HK-2 (cell line): ENCODE measurements at regions not wholly inside any gene's neighbourhood (a gene's known extent, or its start where the extent isn't known, plus 50 kb on each side); places are given as distances from the start of the nearest gene placed in this dataset.
"Not testable (repeated sequence)": the region's sequence is repeated elsewhere in the genome, so short reads cannot be mapped to it uniquely, and the experiment has no call there.

Source experiments
- DNase-seq: peaks from one replicate; pipeline ENCODE4 v3.0.0-alpha.2; 2018; ENCODE audit not compliant: unreplicated experiment

DNA sequence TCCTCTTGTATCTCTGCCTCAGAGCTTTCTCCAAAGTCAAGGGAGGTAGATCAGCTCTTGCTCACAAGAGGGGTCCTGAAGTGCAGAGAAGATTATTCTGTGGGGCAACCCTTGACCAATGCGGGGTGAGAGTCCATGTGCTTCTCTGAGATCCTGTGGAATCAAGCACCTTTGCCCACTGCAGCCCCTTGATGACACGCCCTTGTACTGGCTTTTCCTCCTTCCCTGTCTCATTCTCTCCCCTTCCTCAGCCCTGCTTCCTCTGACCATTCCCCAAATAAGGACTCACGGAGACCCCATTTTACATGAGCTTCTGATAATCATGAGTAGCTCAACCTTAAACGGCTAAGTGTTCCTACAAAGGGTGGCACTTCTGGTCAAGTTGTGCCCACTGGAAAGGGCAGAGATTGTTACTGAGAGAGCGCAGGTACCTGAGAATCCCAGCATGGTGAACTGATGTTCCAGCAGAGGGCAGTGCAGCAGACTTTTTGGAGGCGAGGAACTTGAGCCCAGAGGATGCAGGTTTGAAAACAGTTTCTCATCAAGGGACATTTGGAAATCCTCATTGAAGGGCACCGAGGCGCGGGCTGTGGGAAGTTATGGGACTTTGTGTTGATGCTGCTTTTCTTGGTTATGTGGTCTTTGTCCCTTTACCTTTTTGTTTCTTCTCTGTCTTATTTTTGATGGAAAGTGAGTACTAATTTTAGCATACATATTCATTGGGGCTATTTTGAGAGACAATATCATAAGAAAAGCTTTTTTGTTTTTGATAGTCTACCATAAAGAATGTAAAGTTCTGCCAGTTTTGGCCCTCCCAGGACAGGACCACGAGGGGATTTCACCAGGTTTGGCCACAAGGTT lies 201.3 kb downstream of the RBM46 start:
- peak; percentile 51 for DNase-seq

DNA sequence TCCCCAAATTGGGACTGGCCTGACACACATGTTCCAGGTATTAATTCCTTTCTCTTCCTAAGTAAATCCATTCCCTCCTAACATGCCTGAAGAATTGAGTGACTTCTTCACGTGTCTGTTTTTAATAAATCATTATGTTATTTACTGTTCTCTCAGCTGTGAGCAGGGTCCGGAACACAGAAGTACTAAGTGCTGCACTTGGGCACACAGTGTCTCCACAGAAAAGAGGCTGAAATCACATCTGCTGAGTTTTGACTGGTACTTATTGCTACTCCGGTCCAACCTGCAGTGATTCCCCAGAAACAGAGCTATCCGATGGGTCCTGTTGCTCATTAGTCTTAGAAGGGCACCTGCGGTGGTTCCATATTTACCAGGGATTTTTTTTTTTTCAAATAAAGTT lies 202.6 kb downstream of the RBM46 start:
- no peak for DNase-seq

DNA sequence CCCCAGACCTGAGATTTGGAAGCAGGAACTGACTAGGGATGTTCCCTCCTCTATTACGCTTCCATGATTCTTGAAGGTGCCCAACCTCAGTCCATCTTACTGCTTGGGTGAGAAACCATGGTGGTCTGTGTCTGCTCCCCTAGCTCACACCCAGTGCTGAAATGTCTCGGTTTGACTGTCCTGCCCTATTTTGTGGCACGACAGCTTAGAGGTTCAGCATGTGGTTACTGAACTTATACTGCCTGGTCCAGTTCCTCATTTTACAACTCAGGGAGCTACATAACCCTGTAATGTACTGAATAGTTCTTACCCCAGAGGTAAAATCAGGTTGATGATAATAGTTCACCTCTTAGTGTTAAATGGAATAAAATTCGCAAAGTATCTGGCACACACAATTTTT lies 203.1 kb downstream of the RBM46 start:
- DNase-seq = no peak

DNA sequence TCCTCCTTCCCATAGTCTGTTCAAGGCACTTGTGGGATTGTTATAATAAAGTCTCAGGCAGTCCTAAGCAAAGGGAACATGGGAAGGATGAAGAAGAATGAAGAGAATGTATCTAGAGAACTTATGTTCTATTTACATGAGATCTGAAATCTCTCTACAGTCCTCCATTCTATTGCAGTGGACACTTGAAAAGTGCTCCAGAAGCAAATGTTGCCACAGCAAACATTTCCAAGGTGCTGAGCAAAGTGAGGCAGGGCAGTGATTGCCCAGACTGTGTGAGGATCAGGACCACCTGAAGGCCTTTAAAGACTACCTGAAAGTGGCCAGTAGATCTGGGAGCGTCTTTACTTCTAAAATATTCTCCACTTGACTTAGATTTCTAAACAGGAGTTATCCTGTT lies 203.5 kb downstream of the RBM46 start:
- no peak for DNase-seq

DNA sequence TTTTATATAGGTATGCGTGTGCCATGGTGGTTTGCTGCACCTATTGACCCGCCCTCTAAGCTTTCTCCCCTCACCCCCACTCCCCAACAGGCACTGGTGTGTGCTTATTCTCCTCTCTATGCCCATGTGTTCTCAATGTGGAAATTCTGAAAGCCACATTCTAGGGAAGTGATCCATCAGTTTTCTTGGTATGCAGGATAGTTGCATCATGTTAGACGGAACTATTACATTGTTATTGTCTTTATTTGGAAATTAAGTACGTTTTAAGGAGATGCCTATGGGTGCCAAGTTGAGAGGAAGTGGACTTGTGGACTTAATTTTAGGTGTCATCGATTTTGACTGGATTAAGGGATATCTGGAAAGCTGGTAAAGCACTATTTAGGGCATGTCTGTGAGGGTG lies 204.6 kb downstream of the RBM46 start:
- no peak for DNase-seq

DNA sequence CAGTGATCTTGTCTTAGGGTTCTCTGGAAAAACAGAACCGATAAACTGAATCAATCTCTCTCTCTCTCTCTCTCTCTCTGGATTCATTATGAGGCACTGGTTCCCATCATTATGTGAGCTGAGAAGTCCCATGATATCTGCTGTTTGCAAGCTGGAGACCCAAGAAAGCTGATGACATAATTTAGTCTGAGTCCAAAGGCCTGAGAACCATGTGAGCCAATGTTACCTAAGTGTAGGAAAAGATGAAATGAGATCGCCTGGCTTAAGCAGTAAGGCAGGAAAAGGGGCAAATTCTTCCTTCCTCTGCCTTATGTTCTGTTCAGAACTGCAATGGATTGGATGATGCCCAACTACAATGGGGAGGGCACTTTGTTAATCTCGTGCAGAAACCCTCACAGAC lies 207.4 kb downstream of the RBM46 start:
- no peak for DNase-seq

DNA sequence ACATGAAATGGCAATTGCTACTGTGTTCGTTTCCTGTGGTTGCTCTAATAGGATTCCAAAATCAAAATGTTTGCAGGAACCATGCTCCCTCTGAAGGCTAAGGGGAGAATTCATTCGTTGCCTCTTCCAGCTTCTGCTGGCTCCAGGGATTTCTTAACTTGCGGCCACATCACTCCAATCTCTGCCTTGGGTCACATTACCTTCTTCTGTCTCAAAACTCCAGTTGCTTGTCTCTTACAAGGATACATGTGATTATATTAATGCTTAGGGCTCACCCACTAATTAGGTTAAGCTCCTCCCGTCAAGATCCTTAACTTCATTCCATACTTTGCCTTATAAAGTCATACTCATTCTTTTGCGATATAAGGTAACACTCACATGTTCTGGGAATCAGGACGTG lies 208.4 kb downstream of the RBM46 start:
- no peak for DNase-seq

DNA sequence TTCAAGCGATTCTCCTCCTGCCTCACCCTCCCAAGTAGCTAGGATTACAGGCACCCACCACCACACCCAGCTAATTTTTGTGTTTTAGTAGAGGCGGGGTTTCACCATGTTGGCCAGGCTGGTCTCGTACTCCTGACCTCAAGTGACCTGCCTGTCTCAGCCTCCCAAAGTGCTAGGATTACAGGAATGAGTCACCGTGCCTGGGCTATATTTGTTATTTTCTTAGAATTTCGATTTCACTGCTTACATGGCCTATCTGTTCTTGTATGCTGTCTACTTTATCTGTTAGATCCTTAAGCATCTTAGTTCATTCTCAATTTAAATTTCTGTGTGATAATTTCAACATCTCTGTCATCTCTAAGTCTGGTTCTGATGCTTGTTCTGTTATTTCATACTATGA lies 210.6 kb upstream of the NPY2R start:
- DNase-seq = not testable (repeated sequence)

DNA sequence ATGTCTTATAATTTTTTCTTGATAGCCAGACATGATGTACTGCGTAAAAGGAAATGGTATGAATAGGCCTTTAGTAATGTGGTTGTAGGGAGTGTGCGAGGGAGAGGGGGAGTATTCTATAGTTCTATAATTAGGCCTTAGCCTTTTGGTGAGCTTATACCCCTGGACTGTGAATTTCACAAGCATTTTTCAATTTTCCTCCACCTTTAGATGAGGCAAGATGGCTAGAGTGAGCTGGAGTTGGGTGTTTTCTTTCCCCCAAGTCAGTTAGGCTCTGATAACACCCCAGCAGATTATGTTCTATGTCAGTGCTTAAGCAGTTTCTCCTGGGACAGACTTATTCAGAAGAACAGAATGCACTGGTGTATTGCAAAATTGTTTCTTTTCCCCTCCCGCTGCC lies 210.2 kb upstream of the NPY2R start:
- no peak for DNase-seq

DNA sequence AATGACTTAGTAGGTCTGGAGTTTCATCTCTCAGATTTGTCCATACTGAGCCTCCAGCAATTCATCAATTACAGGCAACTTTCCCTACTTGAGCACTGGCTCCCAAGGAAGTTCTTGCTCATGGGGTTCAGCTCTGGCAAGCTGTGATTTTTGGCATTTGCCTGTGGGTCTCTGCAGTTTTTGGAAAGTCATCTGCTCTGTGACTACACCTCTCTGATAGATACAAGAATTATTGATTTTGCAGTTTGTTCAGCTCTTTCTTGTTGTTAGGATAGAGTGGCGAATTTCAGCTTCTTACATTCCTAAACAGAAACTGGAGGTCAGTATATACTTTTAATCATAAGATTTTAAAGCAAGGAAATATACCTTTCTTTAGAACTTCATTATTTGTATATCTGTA lies 209.7 kb upstream of the NPY2R start:
- no peak for DNase-seq

DNA sequence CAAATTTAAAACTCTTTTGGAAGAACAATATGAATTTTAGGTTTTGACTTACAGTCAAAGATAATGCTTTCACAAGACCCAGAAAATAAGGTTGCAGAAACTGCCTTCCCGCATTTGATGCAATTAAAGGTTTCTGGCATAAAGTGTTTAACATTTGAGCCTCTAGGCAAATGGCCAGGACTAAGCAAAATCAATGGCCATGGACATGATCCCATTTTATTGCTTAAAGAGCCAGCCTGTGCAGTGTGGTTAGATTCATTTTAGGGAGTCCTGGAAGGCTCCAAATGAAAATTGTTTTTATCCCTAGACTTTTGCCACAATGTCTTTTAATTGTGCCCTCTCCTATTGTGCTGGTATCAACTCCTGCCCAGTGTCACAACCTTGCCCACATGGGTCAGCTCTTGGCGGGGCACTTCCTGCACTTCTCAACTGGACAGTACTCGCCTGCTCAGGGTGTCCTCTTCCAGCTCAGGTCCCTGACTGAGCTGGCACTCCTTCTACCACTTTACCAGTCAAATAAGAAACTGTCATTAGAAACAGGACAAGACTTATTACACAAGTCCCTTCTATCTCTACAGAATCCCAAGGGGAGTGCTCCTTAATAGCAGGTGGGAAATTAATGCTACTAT lies 208.4 kb upstream of the NPY2R start:
- DNase-seq = no peak

DNA sequence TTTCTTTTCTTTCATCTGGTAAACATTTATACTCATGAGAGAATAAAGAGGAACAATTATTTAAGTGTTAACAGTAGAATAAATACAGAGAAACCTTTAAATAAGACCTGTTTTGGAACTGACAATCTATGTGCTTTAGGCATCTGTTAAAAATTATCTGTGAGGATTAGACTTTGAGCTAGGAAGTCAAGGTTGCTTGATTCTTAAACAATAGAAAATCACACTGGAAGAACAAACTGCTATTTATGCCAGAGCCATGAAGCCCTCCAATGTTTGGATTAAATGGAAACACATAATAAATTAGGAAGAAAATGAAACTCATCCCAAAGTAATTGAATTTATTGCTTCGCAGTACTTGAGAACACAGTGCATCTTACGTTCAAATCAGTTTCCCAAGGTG lies 207.2 kb upstream of the NPY2R start:
- DNase-seq = no peak

DNA sequence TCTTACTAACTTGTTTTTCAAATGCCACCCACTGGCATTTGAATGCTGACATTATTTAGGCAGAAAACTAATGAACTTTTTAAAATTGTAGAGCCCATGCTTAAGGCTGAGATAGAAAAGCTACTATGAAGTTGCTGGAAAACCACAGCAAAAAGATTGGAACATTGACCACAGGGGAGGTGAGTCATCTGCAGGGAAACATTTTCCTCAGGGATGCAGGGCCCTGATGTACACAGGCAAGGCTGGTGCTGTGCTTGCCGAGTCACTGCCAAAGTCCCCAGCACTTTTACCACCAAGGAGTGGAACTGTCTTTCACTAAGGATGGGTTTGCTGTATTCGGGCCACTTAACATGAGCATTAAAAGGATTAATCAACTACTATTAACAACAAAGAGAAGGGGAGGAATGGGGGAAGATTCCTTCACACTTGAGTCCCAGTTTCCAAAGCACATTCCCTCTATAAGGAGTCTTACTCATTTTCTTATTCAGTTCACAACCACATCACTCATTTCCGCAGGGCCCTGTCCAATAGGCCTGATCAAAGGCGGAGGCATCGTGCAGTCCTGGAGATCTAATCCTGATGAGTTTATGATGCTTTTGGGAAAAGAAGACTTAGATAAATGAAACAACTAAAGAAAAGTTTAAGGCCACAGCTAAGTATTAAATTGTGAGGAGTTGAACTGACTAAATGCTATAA lies 202.9 kb upstream of the NPY2R start:
- DNase-seq = peak; percentile 3

DNA sequence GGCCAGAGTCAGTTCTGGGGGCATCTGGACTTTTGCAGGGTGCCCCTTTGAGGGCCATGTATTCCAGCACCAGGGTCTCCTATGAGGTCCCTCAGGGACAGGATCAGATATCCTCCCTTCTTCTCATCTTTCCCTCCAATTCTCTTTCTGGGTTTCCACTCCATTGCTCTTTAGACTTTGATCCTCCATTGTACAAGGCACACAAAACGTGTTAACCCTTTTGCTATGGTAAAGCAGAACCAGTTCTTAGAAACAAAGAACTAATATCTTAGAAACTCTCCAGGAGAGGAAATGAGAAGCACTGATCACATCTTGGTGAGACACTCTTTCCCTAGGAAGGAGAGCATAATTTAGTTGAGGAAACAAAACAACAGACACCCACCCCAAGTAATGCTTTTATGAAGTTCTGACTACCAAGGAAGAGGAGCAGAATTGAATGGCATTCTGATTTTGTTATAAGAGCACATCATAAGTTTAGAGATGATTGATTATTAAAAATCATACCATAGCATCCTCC lies 200.7 kb upstream of the NPY2R start:
- no peak for DNase-seq

DNA sequence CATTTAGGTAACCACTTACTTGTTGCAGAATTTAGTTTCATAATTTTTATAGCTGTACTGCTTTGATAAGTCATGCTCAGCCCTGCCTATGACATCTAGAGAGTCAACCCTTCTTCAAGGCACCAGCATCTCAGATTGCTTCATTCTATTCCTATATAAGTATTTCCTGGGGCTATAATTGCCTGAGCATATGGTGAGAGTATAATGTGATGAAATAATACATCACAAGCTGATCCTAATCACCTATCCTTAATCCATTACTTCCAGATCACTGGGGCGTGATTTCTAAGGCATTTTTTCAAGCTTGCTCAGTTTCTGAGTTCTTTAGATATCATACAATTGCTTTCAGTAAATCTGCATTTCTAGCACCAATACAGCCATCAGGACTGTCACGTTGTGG lies 200.0 kb upstream of the NPY2R start:
- no peak for DNase-seq

DNA sequence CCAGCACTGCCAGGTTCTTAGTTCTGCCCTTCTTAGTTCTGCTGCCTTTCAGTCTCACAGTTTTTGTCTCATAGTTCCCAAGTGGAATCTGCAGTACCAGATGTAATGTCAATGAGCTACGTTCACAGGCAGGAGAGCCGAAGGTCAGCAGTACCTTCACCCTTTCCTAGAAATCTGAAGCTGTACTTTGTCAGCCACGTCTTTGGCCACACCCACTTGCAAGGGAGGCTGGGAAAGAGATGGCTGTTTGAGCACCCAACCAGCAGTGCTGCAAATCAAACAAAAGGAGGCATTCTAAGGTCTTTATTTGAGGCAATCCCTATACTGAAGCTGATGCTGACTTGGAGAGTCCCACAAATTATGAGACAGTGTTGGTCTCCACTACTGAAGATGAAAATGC lies 199.1 kb upstream of the NPY2R start:
- DNase-seq = no peak

DNA sequence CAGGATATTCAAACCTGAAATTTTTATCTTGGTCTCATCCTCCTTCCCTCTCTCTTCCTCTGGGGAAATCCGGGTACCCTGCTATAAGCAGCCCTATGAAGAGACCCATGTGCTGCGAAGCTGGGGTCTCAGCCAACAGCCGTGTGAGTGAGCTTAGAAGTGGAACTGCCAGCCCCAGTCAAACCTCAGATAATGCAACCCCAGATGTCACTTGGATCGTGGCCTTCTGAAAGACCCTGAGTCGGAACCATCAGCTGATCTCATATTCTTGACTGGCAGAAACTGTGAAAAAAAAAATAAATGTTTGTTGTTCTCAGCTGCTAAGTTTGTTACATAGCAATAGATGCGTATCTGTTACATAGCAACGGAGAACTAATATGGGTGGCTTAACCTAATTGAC lies 198.1 kb upstream of the NPY2R start:
- DNase-seq = no peak

DNA sequence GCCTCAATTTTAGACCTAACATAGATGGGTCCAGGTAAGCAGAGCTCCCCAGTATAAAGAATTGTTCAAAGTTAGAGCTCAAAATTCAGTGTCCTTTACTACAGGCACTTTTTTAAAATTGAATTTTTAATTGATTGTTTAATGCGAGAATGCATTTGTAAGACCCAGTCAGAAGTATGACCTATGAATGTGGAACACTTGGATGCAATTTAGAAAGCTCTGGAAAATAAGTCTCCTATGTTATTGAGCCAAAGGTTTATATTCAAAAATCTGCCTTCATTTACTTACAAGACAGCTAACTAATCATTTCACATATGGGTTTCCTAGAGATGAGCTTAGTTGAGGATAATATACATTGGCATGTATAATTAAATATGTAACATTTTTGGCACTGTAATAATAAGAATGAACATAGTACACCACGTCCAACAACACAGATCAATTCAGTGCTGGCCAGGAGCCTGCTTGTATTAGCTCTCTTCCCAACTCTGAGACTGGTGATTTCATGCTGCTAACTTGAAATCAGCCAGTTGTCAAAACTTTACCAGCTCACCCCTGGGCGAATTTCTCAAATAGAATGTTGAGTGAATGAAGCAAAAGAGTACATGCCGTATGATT lies 197.2 kb upstream of the NPY2R start:
- no peak for DNase-seq

DNA sequence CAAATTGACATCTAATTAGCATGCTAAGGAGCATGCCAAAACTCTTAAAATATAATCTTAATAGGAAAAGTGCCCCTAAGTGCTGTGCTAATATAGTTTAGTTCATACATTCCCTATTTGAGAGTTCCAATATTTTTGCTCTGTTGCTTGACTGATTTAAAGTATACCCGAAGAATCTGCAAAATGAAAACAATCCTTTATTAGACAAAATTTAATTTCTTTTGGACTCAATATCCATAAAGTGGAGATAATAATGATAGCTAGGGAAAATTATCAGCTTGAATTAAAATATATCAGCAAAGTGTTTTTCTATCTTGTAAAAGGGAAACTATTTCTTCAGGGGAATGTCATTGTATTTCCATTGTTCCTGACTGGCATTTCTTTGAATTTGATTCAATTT lies 196.0 kb upstream of the NPY2R start:
- no peak for DNase-seq

DNA sequence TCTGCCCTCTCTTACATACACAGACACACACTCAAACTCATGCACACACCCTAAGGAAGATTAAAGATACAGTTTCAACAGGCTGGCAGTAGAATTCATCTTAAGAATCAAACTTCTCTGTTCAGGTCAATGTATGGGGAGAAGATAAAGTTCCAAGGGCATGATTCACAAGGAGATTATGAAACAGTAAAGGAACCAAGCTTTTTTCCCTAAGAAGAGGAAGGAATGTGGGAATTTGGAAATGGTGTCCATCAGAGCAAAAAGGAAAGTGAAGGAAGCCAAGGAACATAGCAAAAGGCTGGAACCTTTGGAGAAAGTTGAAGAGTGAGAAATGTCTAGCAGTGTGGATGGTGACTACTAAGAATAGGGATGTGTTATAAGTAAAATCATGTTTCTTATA lies 191.0 kb upstream of the NPY2R start:
- no peak for DNase-seq

DNA sequence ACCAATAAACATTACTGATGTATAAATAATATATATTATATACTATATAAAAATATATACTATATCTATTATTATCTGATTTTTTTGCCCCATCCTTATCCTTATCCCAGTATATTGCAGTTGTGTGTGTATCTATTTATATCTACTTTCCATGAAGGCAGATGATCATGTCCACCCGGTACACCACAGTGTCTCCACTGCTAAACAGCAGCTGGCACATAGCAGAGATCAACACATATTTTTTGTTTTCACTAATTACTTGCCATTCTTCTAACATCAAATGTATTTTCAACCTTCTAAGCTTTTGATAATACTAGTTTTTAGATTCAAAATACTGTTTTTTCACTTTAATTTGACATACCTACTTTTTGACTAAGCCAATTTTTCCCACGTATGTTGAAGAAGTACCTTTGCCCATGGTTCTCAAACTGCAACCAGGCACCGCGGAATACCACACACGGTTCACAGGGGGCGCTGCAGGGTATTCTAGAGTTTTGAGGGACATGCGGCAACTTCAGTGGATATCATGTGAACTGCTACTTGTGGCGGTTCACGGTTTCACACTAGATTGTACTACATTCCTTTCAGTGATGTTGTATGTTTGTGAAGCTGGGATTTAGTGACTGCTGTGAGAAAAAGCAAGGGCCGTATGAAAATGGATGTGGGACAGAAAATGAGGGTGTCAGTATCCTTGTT lies 182.5 kb upstream of the NPY2R start:
- peak; percentile 2 for DNase-seq

DNA sequence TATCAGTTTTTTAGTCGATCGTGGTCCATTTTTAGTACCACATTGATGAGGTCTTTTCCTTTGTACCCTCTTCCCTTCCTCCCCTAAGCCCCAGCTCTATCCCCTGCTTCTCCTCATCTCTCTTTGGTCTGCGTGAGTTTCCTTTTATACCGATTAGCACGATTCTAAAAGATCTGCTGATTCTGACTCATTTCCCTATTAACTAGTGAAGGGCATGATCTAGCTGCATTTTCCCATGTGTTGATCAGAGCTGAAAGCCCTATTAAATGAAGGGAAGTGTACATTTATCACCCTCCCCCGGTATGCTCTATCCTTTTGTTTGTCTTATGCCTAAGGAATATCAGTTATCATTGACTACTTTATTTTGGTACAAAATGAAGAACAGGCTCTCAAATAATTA lies 181.7 kb upstream of the NPY2R start:
- DNase-seq = no peak
